Uterus (tissue), 2 donors: ENCODE measurements at regions not wholly inside any gene's neighbourhood (a gene's known extent, or its start where the extent isn't known, plus 50 kb on each side); places are given as distances from the start of the nearest gene placed in this dataset.

Experiments used
- CTCF ChIP-seq, 4 experiments: fragments of 200-600 bp in 2 of 4; fragments of 450-650 bp in 2 of 4; sonication (generic) in 2 of 4; IDR thresholded peaks; one replicate each; pipeline ENCODE4 v1.5.1; 2016 to 2019; ENCODE audit warnings: antibody characterized with exemption in 4 of 4, mild to moderate bottlenecking in 2 of 4, moderate library complexity in 1 of 4
- POLR2A ChIP-seq, 2 donors: fragments of 450-650 bp; IDR thresholded peaks; one replicate each; pipeline ENCODE4 v1.6.1; 2016; ENCODE audit warnings: antibody characterized with exemption in 2 of 2, mild to moderate bottlenecking in 1 of 2, moderate library complexity in 1 of 2

GRCh38 chr14:46596236-46596635, 55.3 kb downstream of the RPL10L start:
- TF ChIP-seq CTCF (IDR thresholded peaks at IDR 0.05): no peak
- TF ChIP-seq POLR2A (IDR thresholded peaks at IDR 0.05): no peak
